Stimulated activated CD4-positive, alpha-beta T cell treated with anti-CD3 and anti-CD28 coated beads, Interleukin-1b, Interleukin-23, amount 100 ng/mL, for 4 hours (primary cell): ENCODE measurements at regions not wholly inside any gene's neighbourhood (a gene's known extent, or its start where the extent isn't known, plus 50 kb on each side); places are given as distances from the start of the nearest gene placed in this dataset.
"Not testable (repeated sequence)": the region's sequence is repeated elsewhere in the genome, so short reads cannot be mapped to it uniquely, and the experiment has no call there.

Experiments
- DNase-seq, 2 donors: peaks; one replicate each; pipeline ENCODE4 v3.0.0-alpha.2; 2020; ENCODE audit warnings: low read depth in 2 of 2

DNA sequence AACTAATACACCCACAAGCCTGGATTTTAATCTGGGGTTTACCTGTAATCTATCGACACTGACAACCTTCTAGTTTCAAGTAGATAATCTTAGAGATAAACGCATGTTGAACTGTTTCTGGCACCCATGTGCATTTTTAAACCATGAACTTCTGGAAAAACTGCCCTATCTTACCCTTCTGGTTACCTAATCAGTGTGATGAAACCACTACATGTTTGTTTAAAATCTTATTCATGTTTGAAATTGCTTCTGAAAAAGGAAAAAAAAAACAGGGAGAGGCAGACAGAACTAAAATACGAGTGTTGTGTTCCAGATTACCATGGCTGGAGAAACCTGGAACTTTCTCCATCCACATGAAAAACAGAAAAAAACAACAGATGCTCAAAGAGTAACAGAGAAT lies 139.3 kb downstream of the MID1IP1 start:
- no peak for DNase-seq

DNA sequence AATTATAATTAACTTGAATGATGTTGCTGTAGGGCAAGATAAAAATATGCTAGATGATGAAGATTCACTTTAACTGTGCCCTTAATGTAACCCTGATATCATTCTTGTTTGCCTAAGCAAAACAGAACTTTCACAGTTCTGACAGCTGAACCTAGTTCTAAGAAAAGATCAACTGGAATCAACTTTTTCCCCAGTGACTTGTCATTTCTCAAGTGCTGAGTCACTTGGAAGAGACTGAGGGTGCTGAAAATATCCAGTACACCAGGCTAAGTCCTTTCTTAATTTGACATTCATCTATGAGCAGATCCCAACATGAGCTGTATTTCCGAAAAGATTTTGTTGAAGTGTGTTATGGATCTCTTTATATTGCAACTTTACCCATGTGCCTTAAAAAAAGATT lies 140.4 kb downstream of the MID1IP1 start:
- DNase-seq = no peak

DNA sequence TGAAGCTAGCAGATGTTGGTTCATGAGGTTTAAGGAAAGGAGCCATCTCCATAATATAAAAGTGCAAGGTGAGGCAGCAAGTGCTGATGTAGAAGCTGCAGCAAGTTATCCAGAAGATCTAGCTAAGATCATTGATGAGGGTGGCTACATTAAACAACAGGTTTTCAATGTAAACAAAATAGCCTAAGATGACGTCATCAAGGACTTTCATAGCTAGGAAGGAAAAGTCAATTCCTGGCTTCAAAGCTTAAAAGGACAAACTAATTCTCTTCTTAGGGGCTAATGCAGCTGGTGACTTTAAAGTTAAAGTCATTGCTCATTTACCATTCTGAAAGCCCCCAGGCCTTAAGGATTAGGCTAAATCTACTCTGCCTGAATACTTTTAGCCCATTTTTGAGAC lies 141.9 kb downstream of the MID1IP1 start:
- no peak for DNase-seq

DNA sequence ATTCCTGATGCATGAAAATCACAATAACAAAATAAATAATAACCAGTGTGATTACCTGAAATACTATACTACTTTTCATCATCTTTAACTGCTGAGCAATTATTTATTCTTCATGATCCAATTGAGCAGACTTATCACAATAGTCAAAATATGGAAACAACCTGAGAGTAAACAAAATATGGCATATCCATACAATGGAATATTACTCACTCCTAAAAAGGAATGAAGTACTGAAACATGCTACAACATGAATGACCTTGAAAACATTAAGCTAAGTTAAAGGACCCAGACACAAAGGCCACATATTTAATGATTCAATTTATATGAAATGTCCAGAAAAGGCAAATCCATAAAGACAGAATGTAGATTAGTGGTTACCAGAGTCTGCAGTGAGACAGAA lies 146.8 kb downstream of the MID1IP1 start:
- no peak for DNase-seq

DNA sequence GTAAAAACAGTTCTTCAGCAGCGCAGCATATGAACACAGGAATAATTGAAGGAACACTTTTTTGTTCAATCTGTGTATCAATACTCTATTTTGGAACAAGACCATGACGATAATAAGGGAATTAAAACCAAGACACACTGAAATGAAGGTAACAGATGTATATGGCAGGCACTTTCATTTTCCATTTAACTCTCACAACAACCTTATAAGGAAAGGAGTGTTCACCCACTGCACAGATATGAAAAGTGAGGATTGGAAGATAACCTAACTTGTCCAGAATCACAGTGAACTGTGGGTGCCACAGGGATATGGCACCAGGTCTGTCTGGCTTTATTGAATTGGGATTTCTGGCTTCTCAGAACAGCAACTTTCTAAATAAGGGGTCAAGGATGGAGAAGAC lies 153.3 kb downstream of the MID1IP1 start:
- DNase-seq = no peak

DNA sequence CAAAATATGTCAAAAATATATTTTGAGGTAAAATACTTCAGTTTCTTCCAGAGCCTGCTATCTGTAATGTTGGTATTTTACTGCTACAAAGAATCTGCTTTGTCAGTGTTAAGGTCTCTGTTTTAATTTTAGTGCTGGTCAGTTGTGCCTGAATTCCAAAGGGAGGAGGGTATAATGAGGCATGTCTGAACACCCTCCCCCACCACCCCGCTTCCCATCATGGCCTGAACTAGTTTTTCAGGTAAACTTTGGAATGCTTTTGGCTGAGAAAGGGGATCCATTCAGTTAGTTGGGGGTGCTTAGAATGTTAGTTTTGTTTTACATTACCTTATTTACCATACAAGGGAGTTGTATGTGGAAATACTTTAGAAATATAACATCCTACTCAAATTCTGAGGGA lies 158.5 kb downstream of the MID1IP1 start:
- no peak for DNase-seq

DNA sequence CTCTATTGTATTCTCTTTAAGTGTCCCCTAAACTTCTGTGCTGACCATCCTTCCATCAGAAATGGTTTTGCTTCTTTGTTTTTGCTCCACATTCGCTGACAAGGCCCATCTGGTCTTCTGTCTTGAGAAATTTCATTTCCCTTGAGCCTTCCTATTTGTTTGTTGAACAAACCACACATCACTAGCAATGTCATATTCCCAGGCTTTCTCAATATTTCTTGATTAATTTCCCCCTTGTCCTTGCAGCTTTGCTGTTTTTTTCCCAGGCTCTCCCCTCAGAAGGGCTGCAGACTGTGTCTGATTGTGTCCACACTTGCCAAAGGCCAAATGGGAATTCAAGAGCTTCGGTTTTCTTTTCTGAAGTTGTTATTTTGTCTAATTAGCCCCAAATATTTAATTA lies 158.9 kb downstream of the MID1IP1 start:
- no peak for DNase-seq

DNA sequence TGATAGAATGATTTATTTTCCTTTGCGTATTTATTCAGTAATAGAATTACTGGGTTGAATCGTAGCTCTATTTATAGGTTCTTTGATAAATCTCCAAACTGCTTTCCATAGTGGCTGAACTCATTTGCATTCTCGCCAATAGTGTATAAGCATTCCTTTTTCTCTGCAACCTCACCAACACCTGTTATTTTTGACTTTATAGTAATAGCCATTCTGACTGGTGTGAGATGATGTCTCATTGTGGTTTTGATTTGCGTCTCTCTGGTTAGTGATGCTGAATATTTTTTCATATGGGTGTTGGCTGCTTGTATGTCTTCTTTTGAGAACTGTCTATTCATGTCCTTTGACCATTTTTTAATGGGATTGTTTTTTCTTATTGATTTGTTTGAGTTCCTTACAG lies 160.7 kb downstream of the MID1IP1 start:
- DNase-seq = no peak

DNA sequence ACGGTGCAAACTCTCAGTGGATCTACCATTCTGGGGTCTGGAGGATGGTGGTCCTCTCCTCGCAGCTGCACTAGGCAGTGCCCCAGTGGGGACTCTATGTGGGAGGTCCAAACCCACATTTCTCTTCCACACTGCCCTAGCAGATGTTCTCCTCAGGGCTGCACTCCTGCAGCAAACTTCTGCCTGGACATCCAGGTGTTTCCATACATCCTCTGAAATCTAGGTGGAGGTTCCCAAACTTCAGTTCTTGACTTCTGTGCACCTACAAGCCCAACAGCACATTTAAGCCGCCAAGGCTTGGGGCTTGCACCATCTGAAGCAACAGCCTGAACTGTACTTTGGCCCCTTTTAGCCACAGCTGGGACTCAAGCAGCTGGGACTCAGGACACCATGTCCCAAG lies 162.0 kb downstream of the MID1IP1 start:
- DNase-seq = not testable (repeated sequence)

DNA sequence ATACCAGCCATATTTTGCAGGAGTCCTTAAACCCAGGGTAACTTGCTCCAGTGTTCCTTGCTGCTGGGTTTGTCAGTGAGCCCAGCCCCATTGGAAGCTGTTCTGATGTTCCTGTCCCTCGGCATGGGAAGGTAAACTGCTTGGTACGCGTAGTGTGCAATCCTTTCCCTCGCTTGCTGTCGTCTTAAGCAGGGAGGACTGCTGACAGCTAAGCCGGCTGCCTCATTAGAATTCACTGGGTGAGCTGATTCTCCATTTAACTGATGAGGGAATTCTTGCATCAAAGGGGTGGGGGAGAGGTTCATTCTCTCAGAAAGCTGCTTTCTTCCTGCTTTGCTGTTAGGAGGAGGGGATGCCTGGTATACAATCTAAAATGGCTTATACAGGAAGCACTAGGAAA lies 164.6 kb downstream of the MID1IP1 start:
- no peak for DNase-seq

DNA sequence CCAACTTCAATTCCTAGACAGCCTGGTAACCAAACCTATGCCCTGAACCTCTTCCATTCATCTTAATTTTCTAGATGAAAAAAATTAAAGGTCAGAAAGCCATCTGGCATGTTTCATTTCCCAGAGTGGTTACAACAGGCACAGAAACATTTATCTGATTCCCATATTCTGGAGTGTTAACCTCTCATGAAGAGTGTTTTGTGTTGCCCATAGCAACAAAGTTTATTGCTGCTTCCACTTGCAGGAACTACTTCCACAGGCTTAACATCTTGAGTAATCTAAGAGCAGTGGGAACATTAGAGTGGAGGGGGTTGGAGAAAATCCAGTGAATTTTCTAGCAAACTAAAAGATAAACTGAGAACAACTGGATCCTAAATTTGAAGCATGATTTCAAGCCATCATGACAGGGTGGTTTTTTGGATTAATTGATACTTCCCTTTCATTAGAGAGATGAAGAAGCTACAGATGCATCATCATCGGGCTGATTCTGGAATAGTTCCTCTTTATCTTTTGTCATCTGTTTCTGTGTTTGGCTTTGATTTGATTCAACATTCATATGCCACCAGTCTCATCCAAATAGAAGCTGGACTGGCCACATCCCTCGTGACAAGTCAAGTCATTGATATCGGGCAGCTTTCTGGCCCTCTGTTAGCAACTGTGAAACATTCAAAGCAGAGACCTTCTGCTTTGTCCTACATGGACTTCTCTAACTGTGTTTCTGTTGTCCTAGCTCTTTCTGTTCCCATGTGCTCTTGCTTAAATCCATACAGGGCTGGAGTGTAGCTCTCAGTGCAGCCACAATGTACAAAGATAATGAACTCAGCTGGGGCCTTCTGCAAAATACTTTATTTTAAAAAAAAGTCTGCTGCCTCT lies 167.3 kb downstream of the MID1IP1 start:
- DNase-seq = no peak

DNA sequence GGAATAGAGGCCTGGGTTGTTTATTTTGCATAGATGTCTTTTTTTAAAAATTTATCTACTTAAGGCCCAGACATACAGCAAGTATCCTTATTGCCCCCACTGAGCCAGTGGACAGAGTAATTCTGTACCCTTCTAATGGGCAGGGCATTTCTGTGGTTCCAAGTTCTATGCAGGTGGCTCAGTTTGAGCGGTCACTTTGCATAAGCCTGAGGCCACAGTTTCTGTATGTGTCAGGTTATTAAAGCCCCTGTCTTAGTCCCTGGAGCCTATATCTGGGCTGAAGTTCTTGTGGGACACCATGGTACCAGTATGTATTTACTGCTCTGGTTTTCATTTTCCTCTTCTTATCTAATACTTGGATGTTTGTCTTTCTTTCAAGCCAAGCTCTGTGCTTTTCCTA lies 168.8 kb downstream of the MID1IP1 start:
- no peak for DNase-seq

DNA sequence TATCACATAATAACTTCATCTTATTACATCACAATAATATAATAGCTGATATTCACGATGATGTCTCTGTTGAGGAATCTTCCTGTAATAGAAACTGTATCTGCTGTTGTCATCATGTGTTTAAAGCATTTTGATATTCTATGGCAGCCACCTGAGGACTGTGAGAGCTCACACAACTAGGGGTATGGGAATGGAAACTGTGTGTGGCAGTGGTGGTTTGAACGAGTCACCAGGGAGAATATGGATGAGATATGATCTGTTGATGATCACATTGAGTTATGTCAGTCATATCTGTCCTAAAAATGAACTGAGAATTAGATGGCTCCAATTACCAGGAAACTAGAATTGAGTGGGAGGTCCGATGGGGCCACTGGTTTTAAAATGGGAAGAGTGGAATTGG lies 169.6 kb downstream of the MID1IP1 start:
- DNase-seq = no peak

DNA sequence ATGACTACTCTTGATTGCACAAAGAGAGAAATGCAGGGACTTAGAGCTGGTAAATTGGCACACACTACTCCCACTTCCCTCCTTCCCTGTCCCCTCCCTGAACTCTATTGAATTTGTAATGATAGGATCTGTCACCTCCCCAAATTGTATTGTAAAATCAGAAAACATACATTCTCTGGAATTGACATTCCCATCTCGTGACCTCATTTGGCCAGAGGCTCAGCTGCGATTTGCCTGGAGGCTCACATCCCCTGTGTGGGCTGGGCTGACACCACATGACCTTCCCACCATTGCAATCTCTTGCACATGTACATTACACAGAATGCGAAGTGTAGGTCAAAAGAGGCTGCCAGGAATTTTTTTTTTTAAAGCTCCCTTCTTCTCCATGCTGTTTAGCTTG lies 172.1 kb downstream of the MID1IP1 start:
- DNase-seq = no peak

DNA sequence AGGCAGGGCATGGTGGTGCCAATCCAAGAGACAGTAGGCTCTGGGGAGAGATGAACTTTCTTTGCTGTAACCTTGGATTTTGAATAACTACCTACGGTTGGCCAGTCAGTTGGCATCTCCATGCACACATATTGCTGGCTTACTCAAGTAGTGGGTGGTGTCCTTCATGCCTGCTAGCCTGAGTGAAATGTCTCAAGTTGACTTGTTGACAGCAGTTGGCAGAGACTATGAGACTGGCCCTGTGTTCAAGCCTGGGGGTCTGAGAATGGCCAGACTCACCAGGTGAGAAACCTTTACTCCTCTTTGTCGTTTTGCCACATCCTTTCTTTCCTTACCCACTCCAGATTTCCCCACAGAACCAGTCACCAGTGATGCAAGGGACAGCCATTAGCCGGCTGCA lies 173.3 kb downstream of the MID1IP1 start:
- DNase-seq = no peak

DNA sequence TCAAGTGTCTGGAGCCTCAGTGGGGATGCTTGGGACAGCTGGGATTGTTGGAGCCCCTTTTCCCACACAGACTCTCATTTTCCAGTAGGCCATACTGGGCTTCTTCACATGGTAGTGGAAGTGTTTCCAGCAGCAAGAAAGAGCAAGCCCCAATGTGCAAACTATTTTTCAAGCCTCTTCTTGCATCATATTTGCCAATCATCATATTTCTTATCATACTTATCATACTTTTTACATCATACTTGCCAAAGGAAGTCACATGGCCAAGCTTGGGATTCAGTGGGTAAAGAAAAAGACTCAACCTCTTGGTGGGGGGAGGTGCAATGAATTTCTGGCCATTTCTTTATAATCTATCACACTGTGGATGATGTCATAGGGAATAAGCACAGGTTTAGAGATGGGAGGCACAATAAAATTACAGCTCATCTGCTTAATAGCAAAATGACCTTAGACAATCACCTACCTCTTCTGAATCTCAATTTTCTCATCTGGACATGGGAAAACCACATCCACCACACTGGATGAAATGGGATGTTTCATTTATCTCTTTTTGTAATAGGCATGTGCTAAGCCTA lies 174.2 kb downstream of the MID1IP1 start:
- no peak for DNase-seq

DNA sequence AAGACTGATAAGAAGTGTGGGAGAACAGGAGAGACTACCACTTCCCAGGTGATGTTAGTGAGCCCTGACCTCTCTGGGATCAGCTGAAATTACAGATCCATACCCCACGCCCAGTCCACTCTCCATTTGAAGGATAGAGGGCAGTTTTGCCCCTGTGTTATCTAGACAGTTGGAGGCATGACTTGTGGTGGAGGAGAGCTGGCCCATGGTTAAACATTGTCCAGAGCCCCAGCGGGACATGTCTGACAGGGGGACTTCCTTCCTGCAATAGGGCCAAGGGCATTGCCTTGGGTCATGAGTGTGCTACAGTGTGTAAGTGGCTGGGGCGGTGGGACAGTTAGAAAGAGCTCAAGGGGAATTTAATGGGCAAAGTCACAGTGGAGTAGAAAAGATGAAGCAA lies 181.1 kb downstream of the MID1IP1 start:
- DNase-seq = no peak

DNA sequence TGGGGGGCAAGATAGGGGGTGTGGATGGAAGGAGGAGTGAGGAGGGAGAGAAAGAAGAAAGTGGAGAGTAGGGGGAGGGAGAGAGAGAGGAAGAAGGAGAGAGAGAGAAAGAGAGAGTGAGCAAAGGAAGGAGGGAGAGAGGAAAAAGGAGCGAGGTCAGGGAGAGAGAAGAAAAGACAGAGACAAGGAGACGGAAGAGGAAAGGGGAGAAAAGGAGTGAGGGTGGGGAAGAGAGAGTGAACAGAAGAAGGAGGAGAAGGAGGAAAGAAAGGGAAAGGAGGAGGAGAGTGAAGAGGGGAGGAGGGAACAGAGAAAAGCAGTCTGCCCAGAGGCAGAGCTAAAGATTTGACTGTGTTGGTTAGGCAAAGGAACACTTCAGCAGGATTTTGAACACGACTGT lies 181.6 kb downstream of the MID1IP1 start:
- no peak for DNase-seq

DNA sequence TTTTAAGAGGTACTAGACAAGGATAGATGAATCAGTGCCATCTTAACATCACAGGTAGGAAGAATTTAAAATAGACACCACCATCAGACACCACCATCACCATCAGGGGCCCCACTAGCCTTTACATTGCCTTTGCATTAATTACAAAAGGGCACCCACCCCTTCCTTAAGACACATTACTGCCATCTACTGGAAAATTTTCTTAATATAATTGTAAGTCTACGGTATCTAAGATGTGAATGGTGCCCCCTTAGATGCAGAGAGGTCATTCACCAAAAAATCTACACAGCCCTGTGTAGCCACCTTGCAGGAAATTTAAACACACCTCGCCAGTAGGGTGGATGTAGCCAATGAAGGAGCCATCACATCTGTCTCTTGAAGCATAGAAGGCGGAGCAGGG lies 184.1 kb downstream of the MID1IP1 start:
- DNase-seq = no peak

DNA sequence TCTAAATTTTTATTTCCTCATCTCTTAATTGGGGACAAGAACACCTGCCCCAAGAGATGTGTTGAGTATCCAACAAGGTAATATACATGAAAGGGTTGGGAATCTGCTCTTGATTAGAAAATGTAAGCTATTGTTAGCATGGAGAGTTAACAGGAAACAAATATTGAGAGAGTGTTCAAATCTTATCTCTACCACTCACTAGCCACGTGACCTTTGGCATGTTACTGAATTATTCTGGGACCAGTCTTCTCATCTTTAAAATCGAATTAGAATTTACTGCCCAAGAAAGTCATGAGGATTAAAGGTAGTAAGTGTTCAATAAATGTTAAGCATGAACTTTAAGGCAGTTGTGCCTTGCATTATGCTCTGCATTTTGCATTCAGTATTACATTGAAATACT lies 184.7 kb downstream of the MID1IP1 start:
- DNase-seq = no peak

DNA sequence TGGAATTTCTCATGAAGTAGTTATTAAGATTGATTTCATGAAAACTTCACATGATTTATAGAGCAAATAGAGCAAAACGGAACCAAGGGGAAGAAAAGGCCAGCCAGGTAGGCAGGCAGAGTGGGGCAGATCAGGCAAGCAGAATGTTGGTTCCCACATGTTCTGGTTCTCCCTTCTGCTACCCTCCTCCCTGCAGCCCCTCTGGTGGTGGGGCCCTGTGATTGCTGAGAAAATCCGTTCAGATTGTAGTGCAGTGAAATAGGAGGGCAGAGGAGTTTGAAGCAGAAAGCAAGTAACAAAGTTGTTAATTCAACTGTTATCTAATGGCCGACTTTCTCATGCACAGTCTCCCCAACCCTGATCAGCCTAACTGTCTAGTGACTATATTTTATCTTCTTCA lies 185.3 kb downstream of the MID1IP1 start:
- DNase-seq = no peak

DNA sequence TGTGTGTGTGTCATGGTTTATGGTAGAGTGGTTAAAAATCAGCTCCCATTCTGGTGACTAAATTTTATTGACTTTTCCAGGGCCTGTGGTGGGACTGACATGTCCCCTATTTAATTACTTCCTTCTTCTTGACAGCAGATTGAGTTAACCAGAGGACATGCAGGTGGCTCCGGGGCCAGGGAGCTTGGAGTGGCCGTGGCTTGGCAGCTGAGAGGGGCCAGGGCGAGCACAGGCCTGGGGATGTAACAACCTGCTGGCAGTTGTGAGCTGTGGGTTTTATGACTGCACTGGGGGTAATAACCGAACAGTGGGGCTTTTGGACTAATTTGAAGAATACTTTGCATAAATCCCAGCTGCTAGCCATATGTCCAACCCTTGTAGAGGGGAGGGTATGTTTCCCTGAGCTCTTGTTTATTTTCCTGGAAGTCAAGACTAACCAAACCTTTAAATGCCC lies 186.0 kb downstream of the MID1IP1 start:
- no peak for DNase-seq

DNA sequence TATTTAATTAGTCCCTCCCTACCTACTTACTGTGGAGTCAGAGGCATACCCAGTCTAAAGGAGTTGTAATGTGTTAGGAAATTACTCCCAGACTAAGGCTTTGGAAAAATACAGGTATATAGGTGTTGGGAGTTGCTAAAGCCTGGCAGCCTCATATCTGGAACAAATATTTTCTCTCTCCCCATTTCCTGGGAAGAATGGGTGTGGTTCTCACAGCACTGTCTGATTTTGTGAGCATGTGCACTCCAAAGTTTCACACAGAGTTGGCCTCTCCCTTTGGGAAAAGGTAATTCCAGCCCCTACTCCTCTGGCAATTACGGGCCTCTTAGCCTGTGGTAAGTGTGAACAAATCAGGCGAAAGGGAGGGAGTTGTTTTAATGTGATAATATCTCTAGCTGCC lies 187.0 kb downstream of the MID1IP1 start:
- no peak for DNase-seq

DNA sequence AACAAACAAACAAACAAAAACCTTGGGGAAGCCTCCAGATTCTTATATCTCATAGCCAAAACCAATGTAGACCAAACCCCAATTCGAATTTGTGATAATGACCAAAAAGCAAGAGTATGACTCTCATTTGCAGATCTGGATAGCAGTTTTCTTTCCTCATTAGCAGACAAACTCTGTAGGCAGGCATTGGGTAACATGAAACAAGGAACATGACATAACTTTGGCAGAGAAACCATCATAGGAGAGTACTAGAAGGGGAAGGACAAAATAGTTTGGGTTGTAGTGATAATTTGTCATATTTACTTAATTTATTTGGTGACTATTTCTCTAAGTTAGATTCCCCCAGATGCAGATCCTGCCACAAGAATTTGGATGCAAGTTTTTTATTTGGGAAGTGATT lies 187.8 kb downstream of the MID1IP1 start:
- no peak for DNase-seq
